Activated effector memory CD4-positive, alpha-beta T cell treated with anti-CD3 and anti-CD28 coated beads, Interleukin-2, amount 50 U/mL, for 16 hours (primary cell): ENCODE measurements at regions not wholly inside any gene's neighbourhood (a gene's known extent, or its start where the extent isn't known, plus 50 kb on each side); places are given as distances from the start of the nearest gene placed in this dataset.

Experiments used
- DNase-seq: peaks from one replicate; pipeline ENCODE4 v3.0.0-alpha.2; 2020

DNA sequence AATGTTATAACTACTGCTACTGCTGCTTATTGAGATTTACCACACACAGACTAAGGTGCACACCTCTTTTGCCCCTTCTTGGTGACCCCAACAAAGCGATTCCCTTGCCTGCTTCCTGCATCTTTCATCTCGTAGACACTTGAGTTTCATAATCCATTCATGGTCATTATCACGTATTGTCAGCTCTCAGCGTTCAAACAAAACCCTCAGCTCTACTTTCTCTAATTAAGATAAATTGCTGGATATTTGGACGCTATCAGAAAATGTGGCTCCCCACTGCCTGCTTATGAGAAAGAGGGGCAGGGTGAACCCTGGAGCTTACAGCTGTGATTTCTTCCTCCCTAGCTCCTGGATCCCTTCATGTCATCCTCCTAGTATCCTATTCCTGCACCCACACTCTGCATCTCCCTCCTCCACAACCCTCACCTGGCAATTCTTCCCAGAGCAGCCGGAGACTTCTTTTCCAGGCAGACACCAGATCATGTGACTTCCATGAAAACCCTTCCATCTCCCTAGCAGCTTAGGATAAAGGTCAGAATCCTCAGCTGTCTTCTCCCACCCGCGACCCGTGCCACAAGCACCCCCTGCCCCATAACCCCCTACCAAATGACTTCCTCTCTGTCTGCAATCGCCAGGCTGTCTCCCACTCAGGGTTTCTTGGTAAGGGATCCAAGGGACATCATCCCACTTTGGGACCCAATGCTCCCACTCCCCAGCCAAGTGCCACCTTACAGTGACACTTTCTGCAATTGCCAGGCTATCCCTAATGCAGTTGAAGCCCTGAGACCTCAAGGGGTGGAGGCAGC lies 146.5 kb downstream of the NSG2 start:
- DNase-seq: no peak

DNA sequence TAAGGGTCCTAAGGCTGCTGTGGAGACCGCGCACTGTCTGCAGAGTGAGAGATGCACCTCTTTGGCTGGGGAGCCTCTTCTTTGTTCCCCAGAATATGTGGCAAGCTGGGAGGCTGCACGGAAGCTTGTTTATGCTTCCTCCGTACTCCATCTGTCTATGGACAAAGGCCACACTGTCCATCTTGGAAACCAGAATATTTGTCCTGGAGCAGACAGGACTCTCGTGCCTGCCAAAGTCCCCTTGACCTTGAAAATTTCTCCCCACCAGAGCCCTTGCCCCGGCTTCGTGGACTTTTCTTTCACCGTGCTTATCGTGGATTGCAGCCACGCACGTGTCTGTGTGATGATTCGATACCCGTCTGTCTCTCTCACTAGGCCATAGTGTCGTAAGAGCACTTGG lies 147.4 kb downstream of the NSG2 start:
- DNase-seq: no peak

- no peak for DNase-seq
Measured at GRCh38 chr5:174195517-174195916, 150.0 kb downstream of the NSG2 start.

GRCh38 chr5:174197929-174198328 lies 152.4 kb downstream of the NSG2 start:
- DNase-seq: no peak

- DNase-seq: no peak
Measured at GRCh38 chr5:174198541-174198940, 153.0 kb downstream of the NSG2 start.

GRCh38 chr5:174202996-174203395 lies 157.5 kb downstream of the NSG2 start:
- DNase-seq: no peak

DNA sequence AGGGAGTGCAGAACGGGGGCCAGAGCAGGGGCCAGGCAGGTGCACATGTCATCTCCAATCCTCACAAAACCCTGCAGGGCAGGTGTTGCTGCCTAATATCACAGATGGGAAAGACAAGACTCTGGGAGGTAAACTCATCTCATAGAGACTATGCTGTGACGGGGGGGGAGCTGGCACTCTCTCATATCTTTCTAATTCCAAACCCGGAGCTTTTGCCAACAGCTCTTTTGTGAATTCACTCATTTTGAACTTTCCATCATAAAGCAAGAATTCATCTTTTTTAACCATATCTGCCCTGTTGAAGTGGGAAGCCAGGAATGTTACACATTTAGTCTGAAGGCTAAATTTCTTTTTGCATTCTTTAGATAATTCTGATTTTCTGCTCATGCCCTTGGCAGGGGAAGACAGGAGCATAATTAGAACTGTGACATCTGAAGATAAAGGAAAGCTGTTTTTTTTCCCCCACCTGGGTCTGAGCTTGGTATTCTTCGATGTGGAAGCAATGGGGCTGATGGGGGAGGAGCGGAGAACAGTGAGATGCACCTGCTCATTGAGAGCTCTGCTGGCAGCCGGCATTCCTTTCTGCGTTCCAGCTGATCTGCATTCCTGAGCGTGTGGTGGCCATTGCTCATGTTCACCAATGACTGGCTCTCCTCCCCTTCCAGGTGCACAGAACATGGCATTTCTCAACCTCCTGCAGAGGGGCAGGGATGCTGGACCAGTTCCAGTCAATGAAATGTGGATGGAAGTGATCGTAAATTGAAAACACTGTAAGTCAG lies 159.2 kb downstream of the NSG2 start:
- no peak for DNase-seq

GRCh38 chr5:174205939-174206338 lies 160.4 kb downstream of the NSG2 start:
- DNase-seq: no peak

GRCh38 chr5:174210596-174211276 lies 165.2 kb downstream of the NSG2 start:
- DNase-seq: no peak

DNA sequence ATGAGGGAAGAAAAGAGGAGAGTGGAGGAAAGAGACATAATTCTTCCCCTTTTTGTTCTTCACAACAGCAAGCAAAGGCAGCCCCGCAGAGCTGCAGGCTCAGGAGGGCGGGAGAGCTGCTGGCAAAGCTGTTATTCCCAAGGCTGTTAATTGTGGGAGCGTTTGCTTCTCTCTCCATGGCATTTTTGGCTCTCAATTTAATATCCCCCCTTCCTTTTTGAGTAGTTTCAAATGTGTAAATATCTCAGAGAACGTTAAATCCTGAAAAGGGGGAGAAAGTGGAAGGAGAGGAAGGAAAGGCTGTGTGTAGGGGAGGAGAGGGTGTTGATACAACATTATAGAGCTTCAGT lies 165.7 kb downstream of the NSG2 start:
- no peak for DNase-seq

DNA sequence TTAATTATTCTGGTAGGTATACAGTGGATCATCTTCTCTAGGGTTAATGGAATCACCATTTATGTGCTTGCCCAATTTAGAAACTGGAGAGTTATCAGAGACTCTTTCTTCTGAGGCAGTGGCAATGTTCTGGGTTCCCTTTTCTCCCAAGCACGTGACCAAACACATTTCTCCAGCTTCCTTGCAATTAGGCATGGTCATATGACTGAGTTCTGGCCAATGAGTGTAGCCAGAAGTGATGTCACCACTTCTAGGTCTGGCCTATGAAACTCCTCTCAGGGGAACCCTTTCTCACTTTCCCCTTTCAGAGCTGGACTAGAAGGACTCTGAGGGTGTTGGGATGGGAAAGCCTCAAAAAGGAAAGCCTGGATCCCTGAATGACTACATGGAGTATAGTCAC lies 172.0 kb downstream of the NSG2 start:
- DNase-seq: no peak

GRCh38 chr5:174218162-174218561 lies 172.7 kb downstream of the NSG2 start:
- no peak for DNase-seq

- DNase-seq: no peak
Measured at GRCh38 chr5:174220417-174220816, 174.9 kb downstream of the NSG2 start.

GRCh38 chr5:174221436-174221835 lies 175.9 kb downstream of the NSG2 start:
- DNase-seq: no peak

DNA sequence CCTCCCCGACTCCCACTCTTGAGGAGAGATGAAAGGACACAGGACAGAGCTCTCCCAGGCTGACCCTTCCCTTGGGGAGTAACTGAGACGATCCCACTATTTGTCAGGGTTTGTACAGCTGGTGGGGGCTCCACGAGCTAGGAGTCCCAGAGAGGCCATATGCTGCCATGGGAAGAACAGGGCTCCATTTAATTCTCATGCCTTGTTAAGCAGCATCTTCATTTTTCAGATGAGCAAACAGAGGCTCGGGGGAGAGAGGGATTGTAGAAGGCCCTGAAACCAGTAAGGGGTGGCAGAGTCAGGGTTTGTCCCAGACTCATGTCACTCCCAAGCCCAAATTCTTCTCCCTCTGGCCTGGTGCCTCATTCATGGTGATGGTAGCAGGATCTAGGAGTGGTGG lies 176.4 kb downstream of the NSG2 start:
- DNase-seq: no peak

- DNase-seq: no peak
Measured at GRCh38 chr5:174222891-174223290, 177.4 kb downstream of the NSG2 start.

- no peak for DNase-seq
Measured at GRCh38 chr5:174223355-174223754, 177.8 kb downstream of the NSG2 start.

DNA sequence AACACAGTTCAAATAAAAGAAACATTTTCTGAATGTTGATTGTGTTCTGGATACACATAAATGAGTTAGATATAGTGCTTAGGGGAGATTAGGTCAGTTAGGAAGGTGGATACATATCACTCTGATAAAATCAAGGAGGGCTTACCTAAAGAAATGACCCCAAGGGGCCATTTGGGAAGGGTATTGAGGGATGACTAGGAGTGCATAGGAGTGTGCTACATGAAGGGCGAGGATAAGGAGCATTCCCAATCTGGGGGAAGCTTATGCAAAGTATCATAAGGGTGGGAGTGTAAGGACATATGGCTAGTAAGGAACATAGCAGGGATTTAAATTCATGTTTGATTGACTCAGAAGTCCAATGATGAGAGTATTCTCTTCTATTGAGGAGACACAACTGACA lies 183.6 kb downstream of the NSG2 start:
- DNase-seq: no peak

GRCh38 chr5:174229514-174230370 lies 184.2 kb downstream of the NSG2 start:
- DNase-seq: no peak

DNA sequence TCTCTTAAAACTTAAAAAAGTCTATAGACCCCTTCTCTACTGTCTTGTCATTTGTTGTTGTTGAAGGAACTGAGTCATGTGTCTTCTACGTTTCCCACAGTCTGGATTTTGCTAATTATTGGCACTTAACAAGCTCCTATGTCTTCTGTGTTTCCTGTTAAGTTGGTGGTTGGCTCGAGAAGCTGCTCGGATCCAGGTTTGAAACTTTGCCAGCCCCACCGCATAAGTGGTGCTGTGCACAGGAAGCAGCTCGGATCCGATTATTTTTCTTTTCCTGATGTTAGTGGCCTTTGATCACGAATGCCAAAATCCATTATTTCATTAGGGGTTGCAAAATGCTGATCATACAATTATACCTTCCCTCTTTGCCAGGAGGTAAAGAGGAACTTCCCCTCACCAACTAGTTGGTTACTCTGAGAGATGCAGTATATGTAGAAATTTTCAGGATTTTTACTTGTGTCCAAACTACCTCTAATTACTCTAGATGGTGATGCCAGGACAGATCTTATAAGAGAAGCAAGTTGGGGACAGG lies 186.5 kb downstream of the NSG2 start:
- DNase-seq: no peak

DNA sequence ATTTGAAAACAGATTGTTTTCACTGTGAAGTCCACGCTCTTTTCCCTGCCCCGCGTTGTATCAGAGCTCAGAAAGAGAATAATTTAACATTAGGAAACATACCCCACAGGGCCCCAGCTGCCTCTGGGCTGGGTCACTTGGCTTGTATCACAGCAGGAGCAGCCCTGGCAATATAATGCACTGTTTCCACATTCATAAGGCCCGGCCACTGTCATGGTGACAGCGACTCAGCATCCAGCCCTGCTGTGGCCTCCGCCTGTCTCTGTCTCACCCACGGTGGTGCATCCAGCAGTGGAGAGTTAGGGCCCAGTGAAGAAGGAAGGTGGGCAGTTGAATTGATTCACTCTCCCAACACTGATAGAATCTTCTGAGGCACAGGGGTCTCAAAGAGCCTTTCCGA lies 188.9 kb downstream of the NSG2 start:
- DNase-seq: no peak

DNA sequence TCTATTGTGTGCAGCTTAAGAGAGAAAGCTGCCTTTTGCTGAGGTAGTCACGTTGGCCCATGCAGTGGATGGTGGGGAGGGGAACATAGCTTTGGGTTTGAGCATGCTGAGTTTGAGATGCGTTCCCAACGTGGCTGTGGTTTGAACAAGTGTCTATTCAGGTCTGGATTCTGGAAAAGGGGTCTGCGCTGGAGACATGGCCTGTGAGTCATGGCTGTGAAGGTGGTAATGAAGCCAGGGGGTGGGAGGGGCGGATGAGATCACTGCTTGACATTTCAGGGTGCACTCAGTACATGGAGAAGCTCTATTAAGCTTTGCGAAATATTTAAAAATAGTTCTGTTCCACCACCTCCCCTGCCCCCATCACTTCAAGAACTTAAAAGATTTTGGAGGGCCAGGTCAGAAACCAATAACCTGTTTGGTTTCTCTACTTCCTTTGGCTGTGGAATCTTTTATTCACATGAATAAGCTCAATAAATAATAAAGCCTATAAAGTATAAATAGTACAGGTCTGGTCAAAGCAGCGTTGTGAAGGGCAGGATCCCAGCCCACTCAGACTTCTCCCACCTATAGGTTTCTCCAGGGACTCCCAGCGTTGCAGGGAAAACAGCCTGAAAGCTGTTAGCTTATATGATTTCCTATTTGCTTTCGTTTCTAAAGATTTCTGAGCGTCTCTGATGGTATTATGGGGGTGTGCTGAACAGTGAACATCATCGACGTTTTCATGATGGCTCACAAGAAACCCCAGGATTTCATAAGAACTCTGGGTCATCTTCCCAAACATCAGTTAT lies 189.9 kb downstream of the NSG2 start:
- no peak for DNase-seq
